Skeletal muscle tissue (tissue), 3 donors: ENCODE measurements at regions not wholly inside any gene's neighbourhood (a gene's known extent, or its start where the extent isn't known, plus 50 kb on each side); places are given as distances from the start of the nearest gene placed in this dataset.

ENCODE experiments used
- H3K27ac ChIP-seq: one replicate; pipeline ENCODE4 v1.7.0; 2013; ENCODE audit warnings: mild to moderate bottlenecking, low read depth, low read length, inconsistent platforms
- H3K27me3 ChIP-seq, 3 donors: one replicate each; pipeline ENCODE4 v1.7.0; 2013; ENCODE audit warnings: low read length in 3 of 3; ENCODE audit not compliant: control insufficient read depth in 3 of 3, insufficient read depth in 3 of 3
- H3K36me3 ChIP-seq, 3 donors: one replicate each; pipeline ENCODE4 v1.7.0; 2013; ENCODE audit warnings: low read length in 3 of 3; ENCODE audit not compliant: control insufficient read depth in 3 of 3, insufficient read depth in 3 of 3
- H3K4me1 ChIP-seq, 3 donors: one replicate each; pipeline ENCODE4 v1.7.0; 2013; ENCODE audit warnings: low read length in 3 of 3, mild to moderate bottlenecking in 3 of 3; ENCODE audit not compliant: control insufficient read depth in 3 of 3, insufficient read depth in 3 of 3
- H3K4me3 ChIP-seq, 3 donors: one replicate each; pipeline ENCODE4 v1.7.0; 2013; ENCODE audit warnings: low read length in 3 of 3
- H3K9ac ChIP-seq, 3 donors: one replicate each; pipeline ENCODE4 v1.7.0; 2013; ENCODE audit warnings: low read length in 3 of 3, mild to moderate bottlenecking in 3 of 3, moderate library complexity in 2 of 3, low read depth in 1 of 3
- H3K9me3 ChIP-seq, 3 donors: one replicate each; pipeline ENCODE4 v1.7.0; 2013; ENCODE audit warnings: low read length in 3 of 3; ENCODE audit not compliant: control insufficient read depth in 3 of 3
- donor health status: Osteomylitis.

GRCh38 chr6:165025040-165025439 lies 284.4 kb downstream of the C6orf118 start:
- no peaks in the 10 kb centered on the region for H3K9me3 ChIP-seq
- no peak overlapping the region for H3K9ac ChIP-seq
- H3K27ac ChIP-seq, result no peak overlapping the region
- no peaks in the 10 kb centered on the region for H3K36me3 ChIP-seq
- H3K27me3 ChIP-seq, result no peaks in the 10 kb centered on the region
- no peak overlapping the region for H3K4me3 ChIP-seq
- no peaks in the 10 kb centered on the region for H3K4me1 ChIP-seq

- Histone ChIP-seq H3K9me3 (no peaks in the 10 kb centered on the region), H3K9ac (no peak overlapping the region), H3K27me3 (no peaks in the 10 kb centered on the region), H3K4me1 (no peaks in the 10 kb centered on the region), H3K27ac (no peak overlapping the region), H3K4me3 (no peak overlapping the region), H3K36me3 (no peaks in the 10 kb centered on the region)
Measured at GRCh38 chr6:165019681-165020080, 289.7 kb downstream of the C6orf118 start.

GRCh38 chr6:165015676-165016075 lies 293.7 kb downstream of the C6orf118 start:
- Histone ChIP-seq H3K4me3 (no peak overlapping the region), H3K27me3 (no peaks in the 10 kb centered on the region), H3K4me1 (no peaks in the 10 kb centered on the region), H3K9me3 (no peaks in the 10 kb centered on the region), H3K9ac (no peak overlapping the region), H3K36me3 (no peaks in the 10 kb centered on the region), H3K27ac (no peak overlapping the region)

- H3K9me3 ChIP-seq, result no peaks in the 10 kb centered on the region
Measured at GRCh38 chr6:165013701-165014100, 295.7 kb downstream of the C6orf118 start.

GRCh38 chr6:165012183-165012582 lies 297.2 kb downstream of the C6orf118 start:
- Histone ChIP-seq H3K4me1 (no peaks in the 10 kb centered on the region), H3K4me3 (no peak overlapping the region), H3K9ac (no peak overlapping the region), H3K36me3 (no peaks in the 10 kb centered on the region), H3K27me3 (no peaks in the 10 kb centered on the region), H3K27ac (no peak overlapping the region), H3K9me3 (no peaks in the 10 kb centered on the region)

More at GRCh38 chr6:165013701-165014100, 295.7 kb downstream of the C6orf118 start:
- Histone ChIP-seq H3K27me3 (no peaks in the 10 kb centered on the region), H3K4me3 (no peak overlapping the region), H3K4me1 (no peaks in the 10 kb centered on the region), H3K36me3 (no peaks in the 10 kb centered on the region), H3K9ac (no peak overlapping the region), H3K27ac (no peak overlapping the region)

GRCh38 chr6:165010556-165011535 lies 298.6 kb downstream of the C6orf118 start:
- Histone ChIP-seq H3K27ac (no peak overlapping the region), H3K9me3 (peaks cover 0 to 2% (median 0%) of the 10 kb centered on the region in 3 donors), H3K36me3 (no peaks in the 10 kb centered on the region), H3K9ac (no peak overlapping the region), H3K27me3 (no peaks in the 10 kb centered on the region), H3K4me3 (no peak overlapping the region), H3K4me1 (no peaks in the 10 kb centered on the region)

- Histone ChIP-seq H3K27me3 (no peaks in the 10 kb centered on the region), H3K4me1 (no peaks in the 10 kb centered on the region), H3K9me3 (peaks cover 0 to 2% (median 0%) of the 10 kb centered on the region in 3 donors), H3K27ac (no peak overlapping the region), H3K9ac (no peak overlapping the region), H3K4me3 (no peak overlapping the region), H3K36me3 (no peaks in the 10 kb centered on the region)
Measured at GRCh38 chr6:165008971-165009370, 300.4 kb downstream of the C6orf118 start.

- Histone ChIP-seq H3K27ac (no peak overlapping the region), H3K4me3 (no peak overlapping the region)
Measured at GRCh38 chr6:165002866-165003265, 306.5 kb downstream of the C6orf118 start.

GRCh38 chr6:165002358-165002757 lies 307.0 kb downstream of the C6orf118 start:
- Histone ChIP-seq H3K4me3 (no peak overlapping the region), H3K9me3 (peaks cover 0 to 2% (median 2%) of the 10 kb centered on the region in 3 donors), H3K27ac (no peak overlapping the region), H3K4me1 (no peaks in the 10 kb centered on the region), H3K9ac (no peak overlapping the region), H3K36me3 (no peaks in the 10 kb centered on the region), H3K27me3 (no peaks in the 10 kb centered on the region)

More at GRCh38 chr6:165002866-165003265, 306.5 kb downstream of the C6orf118 start:
- Histone ChIP-seq H3K27me3 (no peaks in the 10 kb centered on the region), H3K9me3 (peaks cover 0 to 2% (median 2%) of the 10 kb centered on the region in 3 donors), H3K9ac (no peak overlapping the region), H3K36me3 (no peaks in the 10 kb centered on the region), H3K4me1 (no peaks in the 10 kb centered on the region)

GRCh38 chr6:165001502-165002157 lies 307.8 kb downstream of the C6orf118 start:
- no peaks in the 10 kb centered on the region for H3K36me3 ChIP-seq
- no peak overlapping the region for H3K4me3 ChIP-seq
- H3K27ac ChIP-seq, result no peak overlapping the region
- H3K9ac ChIP-seq, result no peak overlapping the region
- no peaks in the 10 kb centered on the region for H3K27me3 ChIP-seq
- H3K4me1 ChIP-seq, result no peaks in the 10 kb centered on the region
- H3K9me3 ChIP-seq, result peaks cover 0 to 2% (median 2%) of the 10 kb centered on the region in 3 donors
